H9 (cell line): ENCODE measurements at regions not wholly inside any gene's neighbourhood (a gene's known extent, or its start where the extent isn't known, plus 50 kb on each side); places are given as distances from the start of the nearest gene placed in this dataset.
"Not testable (repeated sequence)": the region's sequence is repeated elsewhere in the genome, so short reads cannot be mapped to it uniquely, and the experiment has no call there.

ENCODE experiments used
- DNase-seq: peaks from one replicate; pipeline ENCODE4 v3.0.0-alpha.2; 2017
- H2AFZ ChIP-seq: one replicate; pipeline ENCODE4 v1.6.1; 2013; ENCODE audit warnings: mild to moderate bottlenecking, low read length, control low read depth, moderate library complexity
- H2AK5ac ChIP-seq: 2 replicates; pipeline ENCODE4 v1.6.1; 2013; ENCODE audit warnings: low read length, control low read depth, mixed read lengths; ENCODE audit not compliant: insufficient read length
- H2BK120ac ChIP-seq: one replicate; pipeline ENCODE4 v1.6.1; 2013; ENCODE audit warnings: low read depth, mild to moderate bottlenecking, low read length, control low read depth, inconsistent platforms; ENCODE audit not compliant: poor library complexity, severe bottlenecking
- H2BK12ac ChIP-seq: 2 replicates; pipeline ENCODE4 v1.6.1; 2013; ENCODE audit warnings: low read length, control low read depth, mixed read lengths, low read depth; ENCODE audit not compliant: insufficient read length
- H2BK15ac ChIP-seq: 2 replicates; pipeline ENCODE4 v1.6.1; 2013; ENCODE audit warnings: low read depth, low read length, control low read depth
- H2BK20ac ChIP-seq: one replicate; pipeline ENCODE4 v1.6.1; 2013; ENCODE audit warnings: low read depth, mild to moderate bottlenecking, low read length, control low read depth, inconsistent platforms; ENCODE audit not compliant: poor library complexity, severe bottlenecking
- H2BK5ac ChIP-seq: 2 replicates; pipeline ENCODE4 v1.6.1; 2013; ENCODE audit warnings: low read length, control low read depth, mixed read lengths; ENCODE audit not compliant: insufficient read length
- H3K14ac ChIP-seq: 2 replicates; pipeline ENCODE4 v1.6.1; 2013; ENCODE audit warnings: low read length, control low read depth; ENCODE audit not compliant: insufficient read depth
- H3K18ac ChIP-seq: 2 replicates; pipeline ENCODE4 v1.6.1; 2013; ENCODE audit warnings: low read depth, mild to moderate bottlenecking, mixed read lengths, low read length, control low read depth; ENCODE audit not compliant: insufficient read length
- H3K23ac ChIP-seq: 2 replicates; pipeline ENCODE4 v1.6.1; 2013; ENCODE audit warnings: low read length, control low read depth, mixed read lengths, low read depth; ENCODE audit not compliant: insufficient read length
- H3K23me2 ChIP-seq: 2 replicates; pipeline ENCODE4 v1.6.1; 2013; ENCODE audit warnings: low read depth, mild to moderate bottlenecking, mixed read lengths, low read length, control low read depth; ENCODE audit not compliant: insufficient read length, poor library complexity, severe bottlenecking
- H3K27ac ChIP-seq: 2 replicates; pipeline ENCODE4 v1.5.1; 2013; ENCODE audit warnings: low read length, control low read depth, mixed read lengths, low read depth; ENCODE audit not compliant: insufficient read length
- H3K27me3 ChIP-seq: 2 replicates; pipeline ENCODE4 v1.6.1; 2013; ENCODE audit warnings: low read length, control low read depth, inconsistent platforms; ENCODE audit not compliant: insufficient read depth
- H3K4ac ChIP-seq: 2 replicates; pipeline ENCODE4 v1.6.1; 2013; ENCODE audit warnings: low read depth, mild to moderate bottlenecking, control low read depth, inconsistent platforms, low read length, moderate library complexity
- H3K4me1 ChIP-seq: 2 replicates; pipeline ENCODE4 v1.6.1; 2013; ENCODE audit warnings: low read length, control low read depth, inconsistent platforms; ENCODE audit not compliant: insufficient read depth
- H3K4me2 ChIP-seq: 2 replicates; pipeline ENCODE4 v1.6.1; 2013; ENCODE audit warnings: low read length, control low read depth, mixed read lengths; ENCODE audit not compliant: insufficient read length, insufficient read depth
- H3K56ac ChIP-seq: 2 replicates; pipeline ENCODE4 v1.6.1; 2013; ENCODE audit warnings: low read depth, mild to moderate bottlenecking, mixed read lengths, low read length, control low read depth; ENCODE audit not compliant: insufficient read length
- H3K79me1 ChIP-seq: 2 replicates; pipeline ENCODE4 v1.6.1; 2013; ENCODE audit warnings: low read depth, mild to moderate bottlenecking, moderate library complexity, low read length, control low read depth, inconsistent platforms; ENCODE audit not compliant: insufficient read depth, poor library complexity, severe bottlenecking
- H3K79me2 ChIP-seq: 2 replicates; pipeline ENCODE4 v1.6.1; 2013; ENCODE audit warnings: low read length, control low read depth, inconsistent platforms; ENCODE audit not compliant: insufficient read depth
- H3K9ac ChIP-seq: 2 replicates; pipeline ENCODE4 v1.6.1; 2013; ENCODE audit warnings: low read length, control low read depth, mixed read lengths; ENCODE audit not compliant: insufficient read length; ENCODE audit errors: extremely low read depth
- H3K9me3 ChIP-seq: one replicate; pipeline ENCODE4 v1.6.1; 2013; ENCODE audit warnings: low read depth, low read length, inconsistent platforms; ENCODE audit not compliant: control insufficient read depth
- H3T11ph ChIP-seq: one replicate; pipeline ENCODE4 v1.6.1; 2013; ENCODE audit warnings: mild to moderate bottlenecking, low read length, control low read depth, inconsistent platforms
- H4K20me1 ChIP-seq: one replicate; pipeline ENCODE4 v1.6.1; 2013; ENCODE audit not compliant: control insufficient read depth, insufficient read length, insufficient read depth
- H4K5ac ChIP-seq: 2 replicates; pipeline ENCODE4 v1.6.1; 2013; ENCODE audit warnings: low read depth, mild to moderate bottlenecking, mixed read lengths, low read length, control low read depth; ENCODE audit not compliant: insufficient read length
- H4K8ac ChIP-seq: replicated peaks from 2 replicates; pipeline ENCODE4 v1.6.1; 2013; ENCODE audit warnings: low read length, control low read depth, mixed read lengths, low read depth; ENCODE audit not compliant: insufficient read length
- H4K91ac ChIP-seq: 2 replicates; pipeline ENCODE4 v1.6.1; 2013; ENCODE audit warnings: low read depth, mild to moderate bottlenecking, moderate library complexity, mixed read lengths, low read length, control low read depth; ENCODE audit not compliant: insufficient read length
- H3K27ac Mint-ChIP-seq, 3 experiments: 2 replicates in 2 of 3; 3 replicates in 1 of 3; pipeline ENCODE4 v1.8.0; 2020 to 2021; ENCODE audit warnings: mixed read lengths in 3 of 3, mild to moderate bottlenecking in 1 of 3, moderate library complexity in 1 of 3
- H3K27me3 Mint-ChIP-seq: 2 replicates; pipeline ENCODE4 v1.8.0; 2021; ENCODE audit warnings: low read depth, mild to moderate bottlenecking, moderate library complexity, mixed read lengths
- H3K36me3 Mint-ChIP-seq, 3 experiments: 2 replicates in 2 of 3; 3 replicates in 1 of 3; pipeline ENCODE4 v1.8.0; 2020 to 2021; ENCODE audit warnings: low read depth in 3 of 3, mixed read lengths in 3 of 3; ENCODE audit not compliant: insufficient read depth in 1 of 3
- H3K4me1 Mint-ChIP-seq, 2 experiments: 2 replicates each; pipeline ENCODE4 v1.8.0; 2020; ENCODE audit warnings: mixed read lengths in 2 of 2
- H3K4me3 Mint-ChIP-seq, 2 experiments: 2 replicates in 1 of 2; 3 replicates in 1 of 2; pipeline ENCODE4 v1.8.0; 2020 to 2021; ENCODE audit warnings: mild to moderate bottlenecking in 2 of 2, mixed read lengths in 2 of 2, moderate library complexity in 1 of 2
- H3K9me3 Mint-ChIP-seq, 2 experiments: 2 replicates in 1 of 2; 3 replicates in 1 of 2; pipeline ENCODE4 v1.8.0; 2020; ENCODE audit warnings: mild to moderate bottlenecking in 2 of 2, mixed read lengths in 2 of 2, moderate library complexity in 1 of 2
- WGBS: extraction: QIAGEN DNeasy Blood & Tissue Kit; methylation state at CpG from one replicate; pipeline ENCODE4 v1.1.7; 2013; ENCODE audit warnings: missing lambda C conversion rate, low lambda C conversion rate, mixed read lengths; ENCODE audit not compliant: insufficient read length; ENCODE audit errors: extremely low coverage; 5-methylcytosine and 5-hydroxymethylcytosine counted together

DNA sequence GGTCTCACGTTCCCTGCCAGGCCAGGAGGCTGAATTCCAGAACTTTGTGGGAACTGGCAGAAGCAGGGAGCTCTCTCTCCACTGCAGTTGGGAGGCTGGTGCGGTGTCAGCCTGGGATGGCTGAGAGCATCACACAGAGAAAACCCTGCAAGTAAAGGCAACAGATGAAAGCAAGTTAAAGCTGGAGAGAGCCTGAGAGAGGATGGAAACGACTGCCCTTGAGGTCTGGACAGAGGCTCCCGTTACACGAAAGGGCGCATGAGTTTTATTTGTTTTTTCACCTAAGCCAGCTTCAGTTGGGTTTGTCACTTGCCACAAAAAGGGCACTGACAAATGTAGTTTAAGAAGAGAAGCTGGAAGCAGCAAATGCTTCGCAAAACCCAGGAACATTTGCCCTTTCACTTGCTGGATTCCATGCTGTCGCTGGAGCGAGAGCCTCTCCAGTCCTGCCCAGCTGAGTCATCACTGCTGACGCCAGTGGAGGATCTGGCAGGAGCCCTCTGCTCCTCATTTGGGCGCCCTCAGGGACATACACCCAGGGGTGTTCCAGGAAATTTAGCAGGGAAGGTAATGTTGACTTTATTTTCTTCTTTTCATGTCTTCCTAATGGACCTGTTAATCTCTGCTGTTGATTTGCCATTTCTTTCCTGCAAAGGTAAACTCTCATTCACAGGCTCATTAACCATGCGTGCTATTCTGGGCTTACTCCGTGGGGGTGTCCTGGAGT, 308.8 kb upstream of the SFSWAP start:
- not testable (repeated sequence) for H3K4me3 Mint-ChIP-seq
- WGBS: no CpG with 5 or more reads among the region's 13 CpGs

More for the DNA sequence above, 308.8 kb upstream of the SFSWAP start:
- H3T11ph ChIP-seq, H3K79me1 ChIP-seq, H3K23me2 ChIP-seq, H3K56ac ChIP-seq, H3K79me2 ChIP-seq, H3K4me2 ChIP-seq, H3K27ac ChIP-seq, H2BK5ac ChIP-seq, H4K20me1 ChIP-seq, H3K9ac ChIP-seq, H2BK120ac ChIP-seq, H2AFZ ChIP-seq, H3K14ac ChIP-seq, H3K4me1 Mint-ChIP-seq, H2BK12ac ChIP-seq, H3K4me1 ChIP-seq, H3K27ac Mint-ChIP-seq, DNase-seq, H3K27me3 ChIP-seq, H2BK15ac ChIP-seq, H4K91ac ChIP-seq, H3K4ac ChIP-seq, H4K8ac ChIP-seq, H3K18ac ChIP-seq, H3K23ac ChIP-seq, H2AK5ac ChIP-seq, H4K5ac ChIP-seq, H2BK20ac ChIP-seq: not testable (repeated sequence)
- Mint-ChIP-seq H3K9me3 (peaks cover 33 to 37% of the 10 kb centered on the region in 2 experiments), H3K27me3 (peaks cover 24% of the 10 kb centered on the region), H3K36me3 (peaks cover 5 to 12% (median 10%) of the 10 kb centered on the region in 3 experiments)
- peaks cover 15% of the 10 kb centered on the region for H3K9me3 ChIP-seq
